ENCODE measurements at regions not wholly inside any gene's neighbourhood (a gene's known extent, or its start where the extent isn't known, plus 50 kb on each side); places are given as distances from the start of the nearest gene placed in this dataset.

DNA sequence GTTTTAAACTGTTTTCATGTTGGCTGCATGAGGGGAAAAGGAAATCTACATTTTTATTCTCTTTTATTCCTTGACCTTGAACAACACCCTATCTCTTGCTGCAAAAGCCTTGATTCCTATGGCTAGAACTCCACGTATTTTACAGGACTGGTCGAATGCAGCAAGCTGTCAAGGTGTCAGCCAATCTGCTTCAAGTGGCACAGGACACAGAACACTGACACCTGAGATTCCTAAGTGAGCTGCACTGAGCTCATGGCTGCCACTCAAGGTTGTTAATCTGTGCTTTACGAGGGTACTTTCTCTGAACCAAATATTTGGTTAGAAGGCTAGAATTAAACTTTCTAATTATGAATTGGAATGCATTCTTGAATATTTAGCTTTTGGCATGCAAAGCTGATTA, 349.7 kb upstream of the COBL start:
- Mint-ChIP-seq H3K4me3 (ENCODE audit: low read depth) (no peak overlapping the region), H3K4me1 (ENCODE audit: low read depth) (peaks cover 10% of the 10 kb centered on the region), H3K9me3 (ENCODE audit: low read depth) (no peaks in the 10 kb centered on the region), H3K27me3 (peaks cover 9% of the 10 kb centered on the region), H3K36me3 (ENCODE audit: insufficient read depth) (no peaks in the 10 kb centered on the region), H3K27ac (no peak overlapping the region)
- DNase-seq (ENCODE audit: low spot score, unreplicated experiment), result no peak
- TF ChIP-seq, protein P1, sequence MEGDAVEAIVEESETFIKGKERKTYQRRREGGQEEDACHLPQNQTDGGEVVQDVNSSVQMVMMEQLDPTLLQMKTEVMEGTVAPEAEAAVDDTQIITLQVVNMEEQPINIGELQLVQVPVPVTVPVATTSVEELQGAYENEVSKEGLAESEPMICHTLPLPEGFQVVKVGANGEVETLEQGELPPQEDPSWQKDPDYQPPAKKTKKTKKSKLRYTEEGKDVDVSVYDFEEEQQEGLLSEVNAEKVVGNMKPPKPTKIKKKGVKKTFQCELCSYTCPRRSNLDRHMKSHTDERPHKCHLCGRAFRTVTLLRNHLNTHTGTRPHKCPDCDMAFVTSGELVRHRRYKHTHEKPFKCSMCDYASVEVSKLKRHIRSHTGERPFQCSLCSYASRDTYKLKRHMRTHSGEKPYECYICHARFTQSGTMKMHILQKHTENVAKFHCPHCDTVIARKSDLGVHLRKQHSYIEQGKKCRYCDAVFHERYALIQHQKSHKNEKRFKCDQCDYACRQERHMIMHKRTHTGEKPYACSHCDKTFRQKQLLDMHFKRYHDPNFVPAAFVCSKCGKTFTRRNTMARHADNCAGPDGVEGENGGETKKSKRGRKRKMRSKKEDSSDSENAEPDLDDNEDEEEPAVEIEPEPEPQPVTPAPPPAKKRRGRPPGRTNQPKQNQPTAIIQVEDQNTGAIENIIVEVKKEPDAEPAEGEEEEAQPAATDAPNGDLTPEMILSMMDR (IDR thresholded peaks at IDR 0.05; ENCODE audit: unreplicated experiment), result no peak

DNA sequence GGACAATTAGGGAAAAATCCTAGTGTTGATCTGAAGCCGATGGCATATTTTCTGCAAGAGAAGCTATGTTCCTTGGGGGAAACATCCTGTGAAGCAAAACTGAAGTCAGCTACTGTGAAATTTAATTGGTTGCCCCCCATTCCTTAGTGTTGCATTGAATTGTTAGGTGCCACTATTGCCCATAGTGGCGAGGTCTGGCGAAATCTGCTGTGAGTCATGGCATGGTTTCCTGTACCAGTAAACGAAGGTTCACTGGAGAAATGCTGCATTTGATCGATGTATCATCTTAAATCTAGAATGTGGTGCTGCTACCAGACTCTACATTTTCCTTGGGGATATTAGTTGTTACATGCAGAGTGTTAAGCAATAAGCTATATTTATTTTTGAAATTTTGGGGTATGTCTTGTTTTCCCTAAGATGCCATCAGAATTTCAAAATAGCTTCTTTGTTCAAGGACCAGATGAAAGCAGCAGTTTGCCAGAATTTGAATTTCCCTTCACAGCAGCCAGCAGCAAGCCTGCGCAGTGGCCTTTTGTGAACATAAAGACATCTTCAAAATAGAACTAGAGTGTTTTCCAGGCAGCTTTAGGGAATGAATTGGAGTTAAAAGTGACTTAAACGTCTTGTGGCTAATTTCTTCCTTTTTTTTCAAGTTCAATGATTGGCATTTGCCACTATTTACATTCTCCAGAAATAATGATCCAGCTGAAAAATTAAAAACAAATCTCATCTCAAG, 348.6 kb upstream of the COBL start:
- Mint-ChIP-seq H3K27ac (no peak overlapping the region), H3K36me3 (ENCODE audit: insufficient read depth) (no peaks in the 10 kb centered on the region)
- TF ChIP-seq, protein P1 (IDR thresholded peaks at IDR 0.05; ENCODE audit: unreplicated experiment), result no peak

DNA sequence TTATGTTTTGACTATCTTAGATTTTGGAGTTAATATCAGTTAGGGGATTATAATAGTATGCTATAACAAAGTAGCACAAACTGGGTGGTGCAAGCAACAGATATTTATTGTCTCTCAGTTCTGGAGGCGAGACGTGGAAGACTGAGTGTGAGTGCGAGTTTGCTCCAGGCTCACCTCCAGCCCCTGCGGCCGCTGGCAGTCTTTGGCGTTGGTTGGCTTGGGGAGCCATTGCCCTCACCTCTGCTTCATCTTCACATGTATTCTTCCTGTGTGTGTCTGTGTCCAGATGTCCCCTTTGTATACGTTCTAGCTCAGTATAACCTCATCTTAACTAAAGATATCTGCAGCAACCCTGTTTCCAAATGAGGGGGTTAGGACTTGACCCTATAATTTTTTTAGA, 343.9 kb upstream of the COBL start:
- no peaks in the 10 kb centered on the region for H3K9me3 Mint-ChIP-seq (ENCODE audit: low read depth)
- no peaks in the 10 kb centered on the region for H3K36me3 Mint-ChIP-seq (ENCODE audit: insufficient read depth)
- DNase-seq (ENCODE audit: low spot score, unreplicated experiment), result no peak
- no peak overlapping the region for H3K4me3 Mint-ChIP-seq (ENCODE audit: low read depth)
- TF ChIP-seq, protein P1 (IDR thresholded peaks at IDR 0.05; ENCODE audit: unreplicated experiment), result no peak
- no peak overlapping the region for H3K27ac Mint-ChIP-seq
- no peaks in the 10 kb centered on the region for H3K4me1 Mint-ChIP-seq (ENCODE audit: low read depth)
- H3K27me3 Mint-ChIP-seq, result peaks cover 9% of the 10 kb centered on the region

More for the DNA sequence above, 348.6 kb upstream of the COBL start:
- DNase-seq (ENCODE audit: low spot score, unreplicated experiment), result no peak
- Mint-ChIP-seq H3K9me3 (ENCODE audit: low read depth) (no peaks in the 10 kb centered on the region), H3K4me3 (ENCODE audit: low read depth) (no peak overlapping the region), H3K4me1 (ENCODE audit: low read depth) (peaks cover 10% of the 10 kb centered on the region), H3K27me3 (peaks cover 9% of the 10 kb centered on the region)

DNA sequence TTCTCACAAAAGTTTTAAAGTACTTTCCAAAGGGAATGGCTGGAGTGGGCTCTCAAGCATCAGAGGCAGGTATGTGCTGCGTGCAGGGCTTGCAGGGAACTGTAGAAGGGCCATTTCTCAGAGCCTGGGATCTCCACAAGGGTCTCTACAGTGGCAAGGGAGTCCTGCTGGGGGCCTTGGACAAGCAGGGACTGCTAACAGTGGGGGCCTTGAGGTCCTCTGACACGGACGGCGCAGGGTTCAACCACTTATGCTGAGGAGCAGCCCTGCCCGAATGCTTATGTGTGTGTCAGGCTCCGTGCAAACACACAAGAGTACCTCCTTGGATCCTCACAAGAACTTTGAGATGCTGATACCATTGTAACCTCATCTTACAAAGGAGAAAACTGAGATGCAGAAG, 342.1 kb upstream of the COBL start:
- H3K4me3 Mint-ChIP-seq (ENCODE audit: low read depth), result no peak overlapping the region
- H3K9me3 Mint-ChIP-seq (ENCODE audit: low read depth), result no peaks in the 10 kb centered on the region
- no peak for DNase-seq (ENCODE audit: low spot score, unreplicated experiment)
- H3K4me1 Mint-ChIP-seq (ENCODE audit: low read depth), result no peaks in the 10 kb centered on the region
- no peak overlapping the region for H3K27ac Mint-ChIP-seq
- no peaks in the 10 kb centered on the region for H3K36me3 Mint-ChIP-seq (ENCODE audit: insufficient read depth)
- H3K27me3 Mint-ChIP-seq, result peaks cover 11% of the 10 kb centered on the region
- TF ChIP-seq, protein P1 (IDR thresholded peaks at IDR 0.05; ENCODE audit: unreplicated experiment), result no peak

DNA sequence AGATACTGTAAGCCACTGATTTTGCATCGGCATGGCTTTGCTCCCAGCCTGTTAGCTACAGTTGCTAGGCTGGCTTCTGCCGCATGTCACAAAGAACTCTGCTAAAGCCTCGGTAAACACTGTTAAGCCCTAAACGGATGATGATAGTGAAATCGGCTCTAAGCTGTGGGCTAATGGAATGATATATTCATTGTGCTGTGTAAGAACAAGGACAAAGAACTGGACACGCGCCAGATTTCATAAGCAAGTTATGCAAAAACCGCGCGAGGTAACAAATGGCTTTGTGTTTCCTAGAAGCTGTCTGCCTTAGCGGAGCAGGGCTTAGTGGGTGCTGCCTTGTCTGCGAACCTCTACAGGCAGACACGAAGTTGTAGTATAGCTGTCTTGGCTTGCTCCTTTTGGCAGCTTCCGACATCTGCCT, 331.3 kb upstream of the COBL start:
- H3K9me3 Mint-ChIP-seq (ENCODE audit: low read depth), result no peaks in the 10 kb centered on the region
- TF ChIP-seq, protein P1 (IDR thresholded peaks at IDR 0.05; ENCODE audit: unreplicated experiment), result no peak
- no peak overlapping the region for H3K4me3 Mint-ChIP-seq (ENCODE audit: low read depth)
- no peak for DNase-seq (ENCODE audit: low spot score, unreplicated experiment)
- no peaks in the 10 kb centered on the region for H3K36me3 Mint-ChIP-seq (ENCODE audit: insufficient read depth)
- H3K27ac Mint-ChIP-seq, result no peak overlapping the region
- peaks cover 53% of the 10 kb centered on the region for H3K27me3 Mint-ChIP-seq
- peaks cover 4% of the 10 kb centered on the region for H3K4me1 Mint-ChIP-seq (ENCODE audit: low read depth)

All from progenitor cell of endocrine pancreas (in vitro differentiated cells).